ENCODE measurements at regions not wholly inside any gene's neighbourhood (a gene's known extent, or its start where the extent isn't known, plus 50 kb on each side); places are given as distances from the start of the nearest gene placed in this dataset.

GRCh38 chr7:355568-355967 is 65.6 kb downstream of the FOXL3 start:
- H3K4me2 ChIP-seq (ENCODE audit: insufficient read depth, low read length), result no peak overlapping the region
- no peak overlapping the region for H3K27ac ChIP-seq (ENCODE audit: insufficient read depth, low read depth, low read length)
- peaks cover 23% of the 10 kb centered on the region for H3K4me1 ChIP-seq (ENCODE audit: control insufficient read depth, extremely low read depth, insufficient read depth, low read length)
- intact Hi-C loops (cut with micrococcal nuclease), result no loop called here
- ChIA-PET POLR2A (no interaction called here), CTCF (no interaction called here)
- no peaks in the 10 kb centered on the region for H4K20me1 ChIP-seq (replicated peaks; ENCODE audit: control insufficient read depth, extremely low read depth, insufficient read depth, low read length)
- no peak overlapping the region for H3K9ac ChIP-seq (replicated peaks; ENCODE audit: extremely low read depth, insufficient read depth, low read length)
- BruUV-seq (replicated peaks), result no TSS peak
- H2AFZ ChIP-seq (ENCODE audit: low read depth, low read length), result no peak overlapping the region
- no peak for FAIRE-seq
- H3K27me3 ChIP-seq (ENCODE audit: control insufficient read depth in 2 of 2, insufficient read depth in 2 of 2, low read length in 2 of 2), result no peaks in the 10 kb centered on the region
- TF ChIP-seq POLR2A (IDR thresholded peaks at IDR 0.05; ENCODE audit: low read depth, low read length), result no peak
- no peak for TF ChIP-seq GATA2 (IDR thresholded peaks at IDR 0.05; ENCODE audit: insufficient read depth, insufficient read length, low read depth, low read length)
- no peak for TF ChIP-seq CTCF (IDR thresholded peaks at IDR 0.05; ENCODE audit: extremely low read depth in 1 of 2, insufficient read depth in 1 of 2, low read depth in 1 of 2, low read length in 2 of 2)
- no peak for TF ChIP-seq MAX (IDR thresholded peaks at IDR 0.05; ENCODE audit: insufficient read depth, insufficient read length)
- no peak for TF ChIP-seq FOS (IDR thresholded peaks at IDR 0.05; ENCODE audit: borderline replicate concordance, insufficient read depth, low read length)
- no peak for TF ChIP-seq JUN (IDR thresholded peaks at IDR 0.05; ENCODE audit: borderline replicate concordance, insufficient read depth, insufficient read length, low read depth)
- no peak for TF ChIP-seq EZH2 (IDR thresholded peaks at IDR 0.05; ENCODE audit: borderline replicate concordance, low read depth, low read length, severe bottlenecking)
- H3K36me3 ChIP-seq (ENCODE audit: control insufficient read depth in 2 of 2, extremely low read depth in 1 of 2, insufficient read depth in 2 of 2, low read length in 2 of 2), result no peaks in the 10 kb centered on the region
- H3K9me3 ChIP-seq (replicated peaks; ENCODE audit: control insufficient read depth, insufficient read depth, low read length), result no peaks in the 10 kb centered on the region
- H3K9me1 ChIP-seq (replicated peaks; ENCODE audit: control insufficient read depth, extremely low read depth, insufficient read depth, low read length), result no peaks in the 10 kb centered on the region
- H3K4me3 ChIP-seq (replicated peaks in 1 of 3; ENCODE audit: insufficient read depth in 1 of 3, low read depth in 1 of 3, low read length in 3 of 3), result no peak overlapping the region
- no peak for DNase-seq (ENCODE audit: low read depth, low spot score)
- dilution Hi-C loops (cut with MboI; ENCODE audit: extremely low pct_ligation_motif_present, low sequenced_read_pairs), result no loop called here
- H3K79me2 ChIP-seq (ENCODE audit: control insufficient read depth, insufficient read depth, low read length), result no peaks in the 10 kb centered on the region

All from endothelial cell of umbilical vein (primary cell).